A673 (cell line): ENCODE measurements at regions not wholly inside any gene's neighbourhood (a gene's known extent, or its start where the extent isn't known, plus 50 kb on each side); places are given as distances from the start of the nearest gene placed in this dataset.
"Not testable (repeated sequence)": the region's sequence is repeated elsewhere in the genome, so short reads cannot be mapped to it uniquely, and the experiment has no call there.

Experiments
- BruUV-seq: library from RNA; stranded (reverse); fragments of 400-500 nt; replicated peaks from 2 replicates; lab custom pipeline; 2021; lab: Mats Ljungman, UMichigan
- CTCF ChIA-PET: fragments of 300-600 bp; sonication (Branson Sonifier 250); formaldehyde crosslinking; loops from one replicate; lab custom pipeline; 2022; ENCODE audit warnings: antibody characterized with exemption; lab: Charles Lee
- POLR2A ChIA-PET: fragments of 300-600 bp; sonication (Branson Sonifier 250); formaldehyde crosslinking; loops from one replicate; lab custom pipeline; 2022; ENCODE audit warnings: antibody characterized with exemption; ENCODE audit not compliant: low non-redundant PET; lab: Charles Lee
- DNase-seq: peaks from one replicate; pipeline ENCODE4 v3.0.0-alpha.2; 2015; ENCODE audit warnings: low spot score
- H3K27ac ChIP-seq: fragments of 200-600 bp; sonication (generic); 2 replicates; pipeline ENCODE4 v1.5.1; 2016; ENCODE audit warnings: mixed run types, low read depth, mild to moderate bottlenecking, mixed read lengths, antibody characterized with exemption, low read length; ENCODE audit not compliant: poor library complexity, severe bottlenecking
- H3K27me3 ChIP-seq: fragments of 200-600 bp; sonication (generic); replicated peaks from 2 replicates; pipeline ENCODE4 v1.6.1; 2017; ENCODE audit warnings: mixed run types, low read depth, mild to moderate bottlenecking, mixed read lengths, antibody characterized with exemption, low read length; ENCODE audit not compliant: insufficient read depth, poor library complexity
- H3K36me3 ChIP-seq: fragments of 200-600 bp; sonication (generic); 2 replicates; pipeline ENCODE4 v1.6.1; 2016; ENCODE audit warnings: mixed run types, mild to moderate bottlenecking, mixed read lengths, antibody characterized with exemption, low read length; ENCODE audit not compliant: insufficient read depth, poor library complexity, severe bottlenecking
- H3K4me1 ChIP-seq: fragments of 200-600 bp; sonication (generic); 2 replicates; pipeline ENCODE4 v1.6.1; 2017; ENCODE audit warnings: mixed run types, mild to moderate bottlenecking, mixed read lengths, antibody characterized with exemption, low read length; ENCODE audit not compliant: insufficient read depth, poor library complexity, severe bottlenecking
- H3K4me3 ChIP-seq: fragments of 200-600 bp; sonication (generic); 2 replicates; pipeline ENCODE4 v1.5.1; 2016; ENCODE audit warnings: low read depth, mixed run types, mild to moderate bottlenecking, mixed read lengths, low read length; ENCODE audit not compliant: poor library complexity, severe bottlenecking
- H3K9me3 ChIP-seq: fragments of 200-600 bp; sonication (generic); 2 replicates; pipeline ENCODE4 v1.6.1; 2016; ENCODE audit warnings: mixed run types, low read depth, mild to moderate bottlenecking, mixed read lengths, antibody characterized with exemption, low read length; ENCODE audit not compliant: poor library complexity, severe bottlenecking
- CTCF ChIP-seq: fragments of 300-800, 200-600 bp; sonication (generic); conservative IDR thresholded peaks from 2 replicates; pipeline ENCODE4 v1.5.1; 2017; ENCODE audit warnings: low read depth, mild to moderate bottlenecking, antibody characterized with exemption, low read length, moderate library complexity, mixed read lengths
- EZH2 ChIP-seq: fragments of 200-600 bp; sonication (generic); IDR thresholded peaks from 2 replicates; pipeline ENCODE4 v1.6.1; 2017; ENCODE audit warnings: borderline replicate concordance, low read depth, mild to moderate bottlenecking, mixed read lengths, antibody characterized with exemption, low read length; ENCODE audit not compliant: poor library complexity, severe bottlenecking
- intact Hi-C: fragments of 100-400 bp; cut with micrococcal nuclease; formaldehyde crosslinking; loops from one replicate; pipeline ENCODE4 v1.10.0; 2022; ENCODE audit not compliant: unreplicated experiment

GRCh38 chr5:91591076-91591475 is 208.0 kb upstream of the ARRDC3 start:
- ChIA-PET POLR2A (no interaction called here), CTCF (no interaction called here)
- Histone ChIP-seq H3K27ac (no peak overlapping the region), H3K9me3 (peaks cover 15% of the 10 kb centered on the region), H3K4me3 (no peak overlapping the region), H3K27me3 (no peaks in the 10 kb centered on the region), H3K4me1 (no peaks in the 10 kb centered on the region), H3K36me3 (no peaks in the 10 kb centered on the region)
- no peak for TF ChIP-seq CTCF
- TF ChIP-seq EZH2: no peak
- BruUV-seq: no TSS peak
- intact Hi-C loops: no loop called here
- DNase-seq: peak; percentile 6

- no peaks in the 10 kb centered on the region for H3K27me3 ChIP-seq
- H3K27ac ChIP-seq: no peak overlapping the region
- intact Hi-C loops: no loop called here
- no peaks in the 10 kb centered on the region for H3K36me3 ChIP-seq
- BruUV-seq: no TSS peak
- peaks cover 11% of the 10 kb centered on the region for H3K9me3 ChIP-seq
- POLR2A ChIA-PET: no interaction called here
- TF ChIP-seq CTCF (no peak), EZH2 (no peak)
- CTCF ChIA-PET: no interaction called here
- no peak overlapping the region for H3K4me3 ChIP-seq
- DNase-seq: no peak
- H3K4me1 ChIP-seq: no peaks in the 10 kb centered on the region
These were observed 203.1 kb upstream of the ARRDC3 start for GRCh38 chr5:91586232-91586631.

GRCh38 chr5:91584352-91584751 is 201.2 kb upstream of the ARRDC3 start:
- POLR2A ChIA-PET: no interaction called here
- DNase-seq: no peak
- intact Hi-C loops: no loop called here
- Histone ChIP-seq H3K9me3 (no peaks in the 10 kb centered on the region), H3K4me3 (no peak overlapping the region), H3K27me3 (no peaks in the 10 kb centered on the region), H3K36me3 (no peaks in the 10 kb centered on the region), H3K27ac (no peak overlapping the region), H3K4me1 (no peaks in the 10 kb centered on the region)
- no TSS peak for BruUV-seq
- CTCF ChIA-PET: no interaction called here
- TF ChIP-seq EZH2 (no peak), CTCF (no peak)

- H3K4me3 ChIP-seq, intact Hi-C loops, POLR2A ChIA-PET, H3K36me3 ChIP-seq, CTCF ChIA-PET, H3K9me3 ChIP-seq, H3K27ac ChIP-seq, DNase-seq, BruUV-seq, H3K27me3 ChIP-seq, H3K4me1 ChIP-seq: not testable (repeated sequence)
These were observed 182.9 kb upstream of the ARRDC3 start for GRCh38 chr5:91566012-91566411.
